GM19452 (cell line): ENCODE measurements at regions not wholly inside any gene's neighbourhood (a gene's known extent, or its start where the extent isn't known, plus 50 kb on each side); places are given as distances from the start of the nearest gene placed in this dataset.

Source experiments
- ATAC-seq: cut with Tn5 transposase; IDR thresholded peaks from one replicate; pipeline ENCODE4 v1.9.1; 2021; ENCODE audit not compliant: unreplicated experiment

DNA sequence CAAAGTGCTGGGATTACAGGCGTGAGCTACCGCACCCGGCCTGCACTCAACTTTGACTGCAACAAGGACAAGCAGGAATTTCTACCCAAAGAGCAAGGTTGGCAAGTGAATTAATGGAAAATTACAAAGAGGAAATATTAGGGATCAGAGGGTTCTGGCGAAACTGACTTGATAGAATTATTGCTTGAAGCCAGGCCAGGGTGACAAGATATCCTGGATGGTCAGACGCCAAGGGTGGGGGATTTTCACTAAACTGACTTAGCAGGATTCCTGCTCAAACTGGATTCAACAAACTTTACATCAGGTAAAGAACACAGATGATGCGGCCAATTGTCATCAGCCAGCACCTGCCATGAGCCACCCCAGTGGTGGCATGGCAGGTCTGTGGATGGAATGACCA is 603.6 kb upstream of the MGMT start:
- no peak for ATAC-seq

DNA sequence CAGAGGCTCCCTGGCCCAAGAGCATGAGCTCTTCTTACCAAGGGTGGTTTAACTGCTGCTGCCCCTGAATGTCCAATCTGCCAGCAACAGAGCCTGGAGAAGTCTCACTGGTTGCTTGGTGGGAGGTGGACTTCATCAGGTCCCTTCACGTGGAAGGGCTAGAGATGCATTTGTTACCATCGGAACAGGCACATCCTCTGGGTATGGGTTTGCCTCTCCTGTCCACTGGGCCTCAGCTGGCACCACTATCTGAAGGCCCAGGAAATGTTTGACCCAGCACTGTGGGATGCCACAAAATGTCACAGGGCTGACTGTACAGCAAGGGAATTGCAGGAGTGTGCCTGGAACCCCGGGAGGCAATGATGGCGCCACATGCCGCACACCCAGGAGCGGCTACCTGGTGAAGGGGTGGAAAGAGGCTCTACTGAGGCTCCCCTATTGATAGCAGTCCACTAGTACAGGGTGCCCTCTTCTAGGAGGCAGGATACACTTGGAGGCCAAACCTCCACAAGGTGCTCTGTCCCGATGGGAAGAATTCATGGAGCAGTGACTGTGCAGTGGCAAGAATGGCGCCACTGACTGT is 603.1 kb upstream of the MGMT start:
- ATAC-seq, result no peak

DNA sequence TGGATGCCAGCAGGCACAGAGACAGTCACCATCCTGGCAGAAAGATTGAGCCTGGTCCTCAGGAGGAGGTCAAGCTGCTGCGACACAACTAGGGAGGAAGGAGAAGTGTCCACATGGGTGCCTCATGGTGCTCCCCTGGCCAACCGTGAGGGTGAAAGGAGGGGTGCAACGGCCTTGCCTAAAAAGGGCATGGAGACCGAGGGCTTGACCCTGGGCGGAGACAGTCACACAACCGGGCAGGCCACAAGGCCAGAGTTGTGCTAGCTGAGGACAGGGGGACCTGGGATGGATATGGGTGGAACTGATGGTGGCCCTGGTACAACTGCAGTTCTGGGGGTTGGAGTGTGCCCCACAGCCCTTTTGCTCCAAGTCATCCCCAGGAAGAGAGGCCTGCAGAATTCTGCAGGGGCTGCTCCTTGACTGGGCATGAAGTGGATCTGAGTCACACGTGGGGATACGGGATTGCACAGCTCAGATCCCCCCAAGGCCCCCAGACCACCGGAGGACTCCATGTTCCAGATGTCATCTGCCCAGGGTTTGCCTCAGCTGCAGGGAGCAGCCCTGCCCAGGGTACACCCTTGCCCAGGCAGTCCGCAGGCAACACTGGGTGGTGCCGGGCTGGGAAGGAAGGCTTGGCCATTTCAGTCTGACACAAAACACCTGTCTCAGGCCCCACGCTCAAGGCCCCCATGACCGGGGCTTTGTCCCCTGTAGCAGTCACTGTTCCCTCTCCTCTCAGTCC is 602.3 kb upstream of the MGMT start:
- no peak for ATAC-seq

DNA sequence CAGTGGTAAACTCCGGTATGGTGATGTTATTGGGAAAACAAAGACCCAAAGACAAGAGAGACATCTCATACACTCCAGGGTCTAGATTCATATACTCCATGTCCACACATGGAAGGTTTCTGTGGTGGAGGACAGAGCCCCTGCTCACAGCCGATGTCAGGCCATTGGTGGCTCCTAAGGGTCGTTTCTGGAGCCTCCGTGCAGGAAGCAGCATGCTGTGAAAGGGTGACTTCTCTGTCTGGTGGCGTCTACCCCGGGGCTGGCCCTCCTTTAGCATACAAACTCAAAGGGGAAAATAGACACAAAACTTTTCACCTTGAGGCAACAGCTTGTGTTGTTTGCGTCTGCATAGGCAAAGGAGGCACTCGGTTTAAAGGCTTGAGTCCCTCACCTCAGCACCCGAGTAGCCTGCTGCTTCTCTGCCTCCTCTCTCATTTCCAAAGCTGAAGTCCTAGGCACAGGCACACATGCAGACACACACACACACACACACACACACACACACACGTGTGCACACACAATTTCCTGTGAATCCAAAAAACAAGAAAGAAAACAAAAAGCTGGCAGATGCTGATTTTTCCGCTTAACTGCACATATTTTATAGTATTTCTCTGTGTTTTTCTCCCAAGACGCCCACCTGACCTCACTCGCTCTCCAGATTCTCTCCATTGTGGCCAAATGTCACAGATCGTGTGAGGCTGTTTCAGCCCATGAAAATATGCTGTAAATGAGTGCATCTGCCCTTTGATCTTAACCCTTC is 601.4 kb upstream of the MGMT start:
- ATAC-seq, result no peak

DNA sequence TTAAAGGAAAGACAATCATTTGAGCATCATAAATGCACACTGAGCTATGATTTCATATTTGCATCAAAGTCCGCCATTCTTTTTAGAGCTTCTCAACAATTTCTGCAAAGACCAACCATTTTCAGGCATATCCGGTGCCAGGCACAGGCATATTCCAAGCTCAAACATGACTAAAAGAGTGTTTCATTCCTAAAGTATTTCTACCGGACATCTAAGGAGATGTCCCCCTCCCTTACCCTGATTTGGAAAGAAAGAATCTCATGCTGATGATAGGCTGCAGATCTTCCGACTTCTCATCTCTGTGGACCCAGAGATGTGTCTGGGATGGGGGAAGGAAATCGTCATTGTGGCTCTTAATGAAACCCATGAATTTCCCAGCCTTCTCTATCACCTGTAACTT is 600.5 kb upstream of the MGMT start:
- no peak for ATAC-seq

DNA sequence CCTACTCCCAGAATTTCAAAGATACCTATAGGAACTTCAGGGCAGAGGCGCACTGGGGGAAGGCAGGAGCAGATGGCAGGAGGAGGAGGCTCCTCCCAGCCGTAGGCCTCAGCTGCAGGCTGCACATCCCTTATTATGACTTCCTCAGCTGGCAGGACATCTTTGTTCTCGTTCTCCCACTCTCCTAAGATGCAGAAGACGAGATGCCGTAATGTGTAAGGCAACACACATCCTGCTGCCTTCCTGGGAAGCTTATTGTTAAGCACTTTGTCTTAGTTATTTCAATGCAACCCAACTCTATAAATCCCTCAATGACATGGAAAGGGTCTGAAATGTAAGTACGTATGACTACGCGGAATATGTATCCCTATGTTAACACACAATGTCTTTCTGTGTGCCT is 599.8 kb upstream of the MGMT start:
- ATAC-seq, result no peak

DNA sequence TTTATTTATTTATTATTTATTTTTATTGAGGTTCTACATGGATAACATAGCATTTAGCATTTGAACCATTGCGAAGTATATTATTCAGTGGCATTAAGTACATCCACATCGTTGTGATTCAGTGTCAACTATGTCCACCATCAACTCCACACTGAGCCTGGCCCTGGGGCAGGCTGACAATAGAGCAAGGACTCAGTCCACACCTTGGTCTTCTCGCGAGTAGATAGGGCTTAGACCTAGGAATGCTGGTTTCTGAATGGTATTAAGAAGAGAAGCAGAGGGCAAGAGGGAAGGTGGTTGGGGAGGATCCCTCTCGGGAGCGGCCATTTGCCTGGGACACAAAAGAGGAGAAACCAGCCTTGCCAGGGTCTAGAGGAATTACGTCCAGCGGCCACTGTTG is 599.2 kb upstream of the MGMT start:
- no peak for ATAC-seq

DNA sequence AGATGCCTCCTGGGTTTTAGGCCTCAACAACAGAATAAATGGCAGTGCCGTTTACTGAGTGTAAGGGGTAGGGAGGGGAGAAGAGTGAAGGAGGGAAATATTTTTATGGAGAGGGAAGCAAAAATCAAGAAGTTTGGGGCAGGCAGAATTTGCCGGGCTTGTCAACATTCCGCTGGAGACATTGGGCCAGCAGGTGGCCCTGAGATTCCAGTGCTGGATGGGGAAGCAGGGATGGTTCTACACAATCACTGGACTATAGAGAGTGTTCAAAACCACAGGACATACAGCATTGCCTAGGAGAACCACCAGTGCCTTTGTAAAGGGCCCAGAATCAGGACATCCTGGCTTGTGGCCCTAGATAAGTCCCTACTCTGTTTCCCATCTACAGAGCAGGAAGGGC is 598.6 kb upstream of the MGMT start:
- no peak for ATAC-seq

DNA sequence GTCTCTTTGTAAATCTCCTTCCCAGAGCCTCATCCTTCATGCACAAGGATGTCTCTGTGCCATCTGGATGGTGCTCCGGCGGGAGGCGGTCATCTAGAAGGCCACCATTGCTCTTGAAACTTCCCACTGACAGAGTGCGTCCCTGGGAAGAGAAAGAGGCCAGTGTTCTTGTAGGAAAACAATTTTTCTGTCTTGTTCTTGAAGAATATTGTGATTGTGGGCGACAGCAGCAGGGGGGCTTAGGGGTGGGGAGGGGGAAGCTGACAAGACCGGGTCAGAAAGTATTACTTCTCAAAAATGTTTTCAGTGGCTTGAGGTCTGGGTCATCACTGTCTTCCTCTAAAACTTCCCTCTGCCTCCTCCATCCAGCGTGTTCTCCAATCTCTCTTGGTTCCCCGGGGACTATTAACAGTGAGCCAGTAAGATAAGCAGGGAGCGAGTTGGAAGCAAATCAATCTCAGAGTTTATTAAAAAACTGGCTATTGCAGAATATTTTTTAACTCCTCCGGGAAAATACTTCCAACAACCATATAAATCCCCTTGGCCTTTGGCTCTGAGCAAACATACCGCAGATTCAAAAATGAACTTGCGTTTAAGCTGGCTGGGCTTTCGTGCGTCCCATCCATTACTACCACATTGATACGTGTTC is 597.8 kb upstream of the MGMT start:
- ATAC-seq, result no peak

DNA sequence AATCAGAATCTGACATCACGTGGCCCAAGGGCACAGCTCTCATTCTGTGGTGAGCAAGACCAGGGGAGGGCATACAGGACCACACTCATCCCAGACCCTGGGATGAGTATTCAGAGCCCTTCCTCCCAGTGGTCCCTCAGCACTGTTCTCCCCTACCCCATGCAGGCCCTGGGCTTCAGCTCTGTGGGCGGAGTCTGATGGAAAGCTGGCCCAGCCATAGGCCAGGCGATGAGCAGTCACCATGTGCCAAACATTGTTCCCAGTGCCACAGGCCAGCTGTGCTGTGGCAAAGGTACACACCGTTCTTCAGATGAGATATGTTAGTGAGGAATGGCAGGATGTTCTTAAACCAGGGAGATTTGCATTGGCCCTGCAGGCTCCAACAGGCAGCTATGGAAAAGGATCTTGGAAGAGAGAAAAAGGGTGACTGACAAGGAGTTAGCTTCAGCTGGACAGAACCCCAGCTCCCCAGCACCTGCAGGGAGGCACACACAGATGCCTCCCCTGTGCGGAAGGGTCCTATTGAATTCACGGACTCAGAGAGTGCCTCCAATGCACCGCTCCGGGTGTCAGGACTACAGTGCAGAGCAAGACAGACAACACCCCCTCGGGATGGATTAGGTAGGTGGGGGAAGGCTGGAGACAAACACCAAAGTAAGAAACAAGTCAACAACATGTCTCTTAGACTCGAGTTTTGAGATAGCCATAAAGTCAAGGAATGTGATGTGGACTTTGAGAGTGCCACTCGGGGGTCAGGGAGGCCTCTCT is 596.0 kb upstream of the MGMT start:
- ATAC-seq, result no peak

DNA sequence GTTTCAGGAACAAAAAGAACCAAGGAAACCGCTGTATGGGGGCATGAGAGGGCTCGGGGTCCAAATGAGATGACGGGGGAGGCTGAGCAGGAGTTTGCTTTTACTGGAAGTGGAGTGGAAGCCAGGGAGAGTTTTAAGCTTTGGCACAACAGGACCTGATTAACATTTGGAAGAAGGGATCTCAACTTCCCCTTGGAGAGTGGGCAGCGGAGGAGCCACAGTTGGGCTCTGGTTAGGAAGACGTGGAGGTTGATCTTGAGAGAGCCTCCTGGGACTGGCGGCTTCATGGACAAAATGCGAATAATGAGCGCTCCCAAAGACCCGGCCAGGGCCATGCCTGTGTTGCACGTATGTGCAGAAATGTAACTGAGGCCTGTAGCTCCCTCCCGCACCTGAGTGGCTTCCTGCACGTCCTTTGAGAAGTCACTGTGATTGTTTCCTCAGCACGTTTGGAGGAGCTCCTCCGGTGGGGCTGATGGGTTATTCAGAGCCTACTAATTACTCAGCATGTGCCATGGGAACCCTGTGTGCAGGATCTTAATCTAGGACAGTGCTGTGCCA is 595.3 kb upstream of the MGMT start:
- no peak for ATAC-seq

DNA sequence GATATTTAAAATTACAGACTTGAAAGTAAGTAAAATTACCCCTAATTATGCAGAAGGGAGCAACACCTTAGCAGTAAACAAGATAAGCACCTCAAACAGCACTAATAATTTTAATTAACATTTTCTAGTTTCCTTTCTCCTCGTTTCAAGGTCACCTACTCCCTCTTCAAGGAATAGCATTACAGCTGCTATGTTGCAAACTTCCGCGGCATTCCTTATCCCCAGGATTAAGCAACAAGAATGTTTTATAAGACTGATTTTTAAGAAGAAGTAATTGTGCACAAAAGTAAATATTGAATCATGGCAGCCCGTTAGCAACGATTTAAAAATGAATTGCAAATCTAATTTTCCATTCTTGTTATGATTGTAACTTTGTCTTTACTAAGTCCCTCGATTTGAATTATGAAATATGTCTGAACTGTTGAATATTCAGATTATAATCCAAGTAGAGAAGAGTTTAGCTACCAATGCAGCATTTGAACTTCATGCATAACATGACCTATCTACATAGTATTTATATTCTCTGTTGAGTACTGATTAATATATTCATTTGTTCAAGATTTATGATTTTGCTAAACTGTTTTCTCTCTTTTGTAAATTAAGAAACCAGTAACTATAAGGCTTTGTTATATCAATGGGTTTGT is 593.5 kb upstream of the MGMT start:
- ATAC-seq, result no peak

DNA sequence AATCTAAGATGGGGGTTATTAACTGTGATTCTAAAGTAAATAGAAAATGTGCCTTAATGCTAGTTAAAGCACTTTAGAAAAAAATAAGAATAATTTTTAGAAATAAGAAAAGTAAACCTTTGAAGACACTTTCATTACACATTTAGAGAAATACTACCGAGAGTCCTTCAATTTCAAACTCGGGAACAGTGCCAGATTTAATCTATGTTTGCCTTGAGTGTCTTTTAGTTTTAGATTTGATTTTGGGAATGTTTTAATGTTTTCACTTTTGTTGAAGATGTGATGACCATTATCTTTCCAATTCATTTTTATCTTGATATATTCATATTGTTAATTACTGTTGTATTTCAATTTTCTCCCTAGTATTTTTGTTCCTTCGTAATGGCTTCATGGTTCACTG is 592.7 kb upstream of the MGMT start:
- ATAC-seq, result no peak

DNA sequence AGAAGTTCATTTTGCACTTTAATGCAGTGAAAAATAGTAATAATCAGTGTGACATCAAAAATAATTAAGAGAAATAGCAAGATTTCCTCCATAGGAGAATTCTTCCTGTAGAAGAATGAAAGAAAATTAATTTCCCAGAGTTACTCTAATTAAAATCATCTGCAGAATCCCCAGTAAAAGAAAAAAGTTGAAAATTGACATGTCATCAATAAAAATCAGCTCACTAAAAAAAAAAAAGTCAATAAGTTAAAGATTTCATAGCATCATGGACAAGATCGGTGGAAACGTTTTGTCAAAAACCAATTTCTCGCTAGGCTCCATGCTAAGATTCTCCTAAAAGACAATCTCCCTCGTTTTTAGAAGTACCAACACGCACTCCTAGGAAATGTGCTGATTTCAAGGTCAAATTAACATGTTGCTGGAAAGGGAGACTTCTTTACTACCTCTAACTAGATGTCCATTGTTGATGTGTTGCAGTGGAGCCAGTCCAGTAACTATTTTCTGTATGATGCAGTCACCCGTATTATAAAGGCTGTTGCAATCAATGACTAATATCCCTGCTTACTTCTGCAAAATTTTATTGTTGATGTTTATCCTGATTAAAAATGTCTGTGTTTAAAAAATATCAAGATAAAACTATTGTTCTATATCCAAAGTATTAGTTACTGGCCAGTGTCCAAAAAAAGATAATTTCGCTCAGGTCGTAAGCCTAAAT is 591.9 kb upstream of the MGMT start:
- no peak for ATAC-seq

DNA sequence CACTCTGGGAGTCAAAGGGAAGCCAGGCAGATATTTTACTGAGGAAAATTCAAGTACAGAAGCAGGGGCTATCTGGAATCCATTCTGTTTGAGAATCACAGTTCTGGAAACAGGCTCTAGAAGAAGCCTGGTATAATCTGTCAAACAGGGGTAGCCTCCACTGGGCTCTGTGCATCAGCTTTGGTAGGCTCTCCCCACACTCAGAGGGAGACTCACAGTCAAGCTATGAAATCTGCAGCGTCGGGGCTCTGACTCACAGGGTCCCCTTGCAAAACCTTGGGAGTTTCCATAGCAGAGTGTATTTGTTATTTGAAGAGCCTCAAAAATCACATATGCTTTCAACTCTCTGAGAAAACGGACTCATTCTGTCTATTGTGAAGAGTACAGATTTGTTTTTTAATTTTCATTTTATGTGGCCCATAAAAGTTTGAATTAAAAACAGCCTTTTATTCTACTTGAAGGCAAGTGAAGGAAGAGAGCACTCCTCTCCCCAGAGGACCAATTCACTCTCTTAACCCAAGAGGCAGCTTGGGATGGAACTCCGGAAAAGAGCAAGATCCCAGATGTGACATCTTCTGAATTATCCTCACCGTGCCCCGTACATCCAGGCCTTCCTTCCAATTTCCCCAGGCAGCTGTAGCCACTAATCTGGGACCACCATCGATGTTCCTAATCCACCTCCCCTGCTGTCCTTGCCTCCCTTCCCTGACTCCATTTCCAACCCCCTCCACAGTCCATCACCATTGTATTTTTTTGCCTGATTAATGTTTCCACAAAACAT is 590.9 kb upstream of the MGMT start:
- ATAC-seq, result no peak

DNA sequence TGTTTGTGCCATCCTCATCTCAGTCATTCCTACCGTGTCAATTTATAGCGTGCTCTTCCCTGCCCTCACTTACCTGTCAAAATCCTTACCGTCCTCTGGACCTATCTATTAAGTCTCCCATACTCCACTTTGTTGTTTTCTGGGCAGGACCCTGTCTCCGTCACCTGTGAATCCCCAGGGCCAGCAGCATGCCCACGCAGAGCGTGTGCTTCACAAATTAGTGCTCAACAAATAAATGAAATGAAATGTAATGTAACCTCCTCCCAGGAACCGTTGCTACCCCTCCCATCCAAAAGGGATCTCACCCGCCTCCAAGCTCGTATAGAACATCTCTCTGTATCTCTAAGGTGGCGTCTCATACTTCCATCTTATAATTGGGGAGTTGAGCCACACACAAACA is 589.9 kb upstream of the MGMT start:
- ATAC-seq, result no peak

DNA sequence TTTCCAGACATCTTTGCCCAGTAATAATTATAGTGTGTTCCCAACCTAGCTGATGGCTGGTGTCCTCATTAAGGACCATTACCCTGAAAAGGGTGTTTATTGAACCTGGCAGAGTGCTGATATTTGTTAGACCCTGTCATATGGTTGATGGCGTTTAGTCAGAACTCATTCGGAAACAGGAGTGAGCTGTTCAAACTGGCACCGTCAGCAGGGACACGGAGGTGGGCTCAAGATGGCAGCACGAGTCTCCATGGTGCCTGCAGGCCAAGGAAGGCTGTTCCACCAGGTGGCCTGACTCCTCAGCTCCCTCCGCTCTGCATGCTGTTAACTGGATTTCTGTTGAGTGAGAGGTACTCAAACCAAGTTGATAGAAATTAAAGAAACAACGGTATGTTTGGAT is 589.1 kb upstream of the MGMT start:
- no peak for ATAC-seq

DNA sequence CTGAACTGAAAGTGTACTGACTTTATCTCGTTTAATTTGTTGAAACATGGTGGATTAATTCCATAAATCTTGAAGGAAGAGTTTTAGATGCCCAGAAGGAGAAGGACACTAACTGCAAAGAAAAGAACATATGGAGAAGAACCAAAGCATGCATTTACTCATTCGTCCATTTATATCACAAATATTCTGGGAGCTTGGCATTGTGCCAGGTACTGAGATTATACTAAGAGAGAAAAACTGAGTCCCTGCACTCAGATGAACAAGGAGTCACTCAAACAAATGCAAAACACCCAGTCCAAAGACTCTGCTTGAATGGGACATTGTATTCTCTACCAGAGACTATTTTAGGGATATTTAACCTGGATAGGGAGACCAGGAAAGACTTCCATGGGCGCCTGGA is 588.0 kb upstream of the MGMT start:
- ATAC-seq, result no peak
